NCI-H2196 treated with DMSO at 0.1 percent for 48 hours (cell line): ENCODE measurements at regions not wholly inside any gene's neighbourhood (a gene's known extent, or its start where the extent isn't known, plus 50 kb on each side); places are given as distances from the start of the nearest gene placed in this dataset.
"Not testable (repeated sequence)": the region's sequence is repeated elsewhere in the genome, so short reads cannot be mapped to it uniquely, and the experiment has no call there.

Experiments used
- DNase-seq: peaks from one replicate; lab custom pipeline; 2025; ENCODE audit not compliant: unreplicated experiment; lab: John Stamatoyannopoulos, UW

- DNase-seq, result no peak
These were observed 447.7 kb upstream of the DPPA4 start for GRCh38 chr3:109784852-109785631.

GRCh38 chr3:109803274-109803673, 465.9 kb upstream of the DPPA4 start:
- DNase-seq, result no peak

- DNase-seq, result no peak
These were observed 467.4 kb upstream of the DPPA4 start for GRCh38 chr3:109804697-109805096.

DNA sequence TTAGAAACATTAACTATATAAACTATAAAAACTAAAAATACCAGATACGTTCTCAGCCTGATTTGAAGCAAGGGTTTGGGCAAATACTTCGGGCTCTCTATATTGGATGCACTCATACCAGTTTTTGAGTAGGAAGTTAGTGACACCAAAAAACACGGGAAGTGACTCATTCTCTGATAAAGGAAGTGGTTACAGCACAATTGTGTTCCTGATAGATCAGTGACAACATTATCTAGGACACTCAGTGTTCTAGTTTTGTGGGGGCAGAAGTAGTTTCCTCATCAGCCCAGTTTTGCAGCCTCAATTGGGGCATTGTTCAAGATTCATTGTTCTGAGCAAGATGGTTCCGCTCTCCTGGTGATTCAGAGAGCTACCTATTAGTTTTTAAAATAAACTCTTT, 469.6 kb upstream of the DPPA4 start:
- no peak for DNase-seq

DNA sequence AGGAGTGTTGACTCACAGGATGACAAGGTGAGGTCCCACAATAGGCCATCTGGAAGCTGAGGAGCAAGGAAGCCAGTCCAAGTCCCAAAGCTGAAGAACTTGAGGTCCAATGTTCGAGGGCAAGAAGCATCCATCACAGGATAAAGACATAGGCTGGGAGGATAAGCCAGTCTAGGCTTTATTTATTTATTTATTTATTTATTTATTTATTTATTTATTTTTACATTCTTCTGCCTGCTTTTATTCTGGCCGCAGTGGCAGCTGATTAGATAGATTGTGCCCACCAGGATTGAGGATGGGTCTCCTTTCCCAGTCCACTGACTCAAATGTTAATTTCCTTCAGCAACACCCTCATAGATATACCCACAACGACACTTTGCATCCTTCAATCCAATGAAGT, 472.2 kb upstream of the DPPA4 start:
- DNase-seq, result no peak

- DNase-seq, result no peak
These were observed 480.7 kb upstream of the DPPA4 start for GRCh38 chr3:109818081-109818480.

- no peak for DNase-seq
These were observed 482.4 kb upstream of the DPPA4 start for GRCh38 chr3:109819734-109820133.

DNA sequence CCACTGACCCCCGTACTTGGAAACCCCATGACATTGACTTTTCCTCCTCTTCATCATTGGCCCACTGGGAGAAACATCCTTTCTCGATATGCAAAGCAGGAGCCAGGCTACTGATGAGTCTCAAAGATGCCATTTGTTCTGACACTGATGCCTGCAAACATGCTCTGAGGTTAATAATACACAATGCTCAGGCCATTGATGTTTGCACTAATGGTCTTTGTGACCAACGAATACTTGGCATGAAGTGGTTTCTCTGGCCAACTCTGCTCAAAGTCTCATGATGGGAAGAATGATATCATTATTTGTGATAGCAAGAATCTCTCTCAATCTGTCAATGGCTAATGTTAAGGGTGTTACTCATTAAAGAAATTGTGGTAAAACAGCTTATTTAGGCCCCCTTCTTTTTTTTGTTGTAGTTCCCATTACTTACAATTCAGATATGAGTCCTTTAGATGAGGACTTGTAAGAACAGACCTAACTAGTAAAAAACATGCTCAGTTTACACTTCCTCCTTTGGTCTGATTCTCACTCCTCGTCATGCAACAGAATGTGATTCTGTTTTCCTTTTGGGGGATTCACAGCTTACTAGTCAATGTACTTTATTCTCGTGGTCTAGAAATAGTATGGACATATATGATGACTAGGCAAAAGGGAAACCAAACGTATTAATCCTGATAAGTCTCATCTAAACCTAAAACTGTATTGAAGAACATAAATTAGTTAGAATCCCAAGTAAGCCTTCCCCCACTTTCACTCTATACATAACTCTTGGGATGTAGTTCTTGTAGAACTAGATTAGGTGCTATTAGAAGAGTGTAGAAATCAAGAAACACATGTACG, 488.8 kb upstream of the DPPA4 start:
- DNase-seq, result no peak

DNA sequence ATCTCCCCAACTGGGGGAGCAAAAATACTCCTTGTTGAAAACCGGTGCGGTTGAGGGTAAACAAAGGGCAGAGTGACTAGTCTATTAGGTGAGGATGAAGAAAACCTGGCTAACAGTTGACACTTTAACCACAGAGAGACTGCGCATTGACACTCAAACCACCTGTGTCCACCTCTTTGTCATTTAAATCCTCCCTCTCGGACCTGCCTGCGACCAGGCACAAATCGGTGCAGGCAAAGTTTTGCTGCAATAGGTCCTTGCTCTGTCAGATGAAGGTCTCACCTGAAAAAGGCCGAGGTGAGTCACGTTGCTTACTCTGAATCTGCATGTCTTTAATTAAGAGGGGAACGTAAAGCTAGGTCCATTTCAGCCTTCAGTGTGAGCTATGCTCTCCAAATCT, 494.1 kb upstream of the DPPA4 start:
- no peak for DNase-seq

GRCh38 chr3:109835958-109836357, 498.6 kb upstream of the DPPA4 start:
- DNase-seq, result no peak

DNA sequence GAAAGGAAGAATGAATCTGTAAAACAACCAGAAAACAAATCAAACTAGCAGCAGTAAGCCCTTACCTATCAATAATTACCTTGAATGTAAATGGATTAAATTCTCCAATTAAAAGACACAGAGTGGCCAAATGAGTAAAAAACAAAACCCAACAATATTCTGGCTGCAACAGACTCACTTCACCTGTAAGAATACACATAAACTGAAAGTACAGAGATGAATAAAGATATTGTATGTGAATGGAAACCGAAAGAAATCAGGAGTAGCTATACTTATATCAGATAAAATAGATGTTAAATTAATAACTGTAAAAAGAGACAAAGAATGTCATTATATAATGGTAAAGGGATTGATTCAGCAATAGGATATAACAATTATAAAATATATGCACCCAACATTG, 514.5 kb upstream of the DPPA4 start:
- DNase-seq, result no peak

GRCh38 chr3:109852283-109852682, 514.9 kb upstream of the DPPA4 start:
- DNase-seq, result no peak

- DNase-seq, result no peak
These were observed 515.9 kb upstream of the DPPA4 start for GRCh38 chr3:109853077-109853731.

DNA sequence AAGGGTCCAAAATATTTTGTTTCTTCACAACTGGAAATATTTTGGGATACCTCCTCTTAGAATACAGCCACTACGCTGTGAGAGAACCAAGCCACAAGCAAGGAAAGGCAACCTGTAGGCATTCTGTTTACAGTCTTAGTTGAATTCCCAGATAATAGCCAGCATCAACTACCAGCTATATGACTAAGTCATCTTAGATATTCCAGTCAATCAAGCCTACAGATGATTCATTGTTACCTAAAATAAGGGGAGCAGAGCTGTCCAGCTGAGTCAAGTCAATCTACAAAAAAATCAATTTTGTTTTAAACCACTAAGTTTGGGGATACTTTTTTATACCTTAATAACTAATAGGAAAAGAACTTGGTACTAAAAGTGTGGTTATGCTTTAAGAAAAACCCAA, 526.4 kb upstream of the DPPA4 start:
- no peak for DNase-seq

DNA sequence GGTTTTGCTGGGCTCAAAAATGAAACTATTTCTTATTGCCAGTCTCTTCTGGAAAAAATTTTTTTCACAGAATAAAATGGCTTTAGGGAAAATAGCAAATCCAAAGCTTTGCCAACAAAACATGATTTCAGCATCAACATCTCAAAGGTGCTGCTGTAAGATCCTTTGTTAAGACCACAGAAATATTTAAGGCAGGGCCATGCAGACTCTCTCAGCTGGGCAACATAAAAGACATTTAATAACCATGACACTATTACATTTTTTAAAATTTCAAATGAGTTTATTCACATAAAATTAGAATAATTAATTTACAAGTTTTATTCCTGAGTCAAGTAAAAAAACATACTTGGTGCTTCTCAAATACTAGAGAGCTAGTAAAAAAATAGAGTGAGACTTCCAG, 527.1 kb upstream of the DPPA4 start:
- no peak for DNase-seq

- DNase-seq, result no peak
These were observed 532.2 kb upstream of the DPPA4 start for GRCh38 chr3:109869586-109869985.

DNA sequence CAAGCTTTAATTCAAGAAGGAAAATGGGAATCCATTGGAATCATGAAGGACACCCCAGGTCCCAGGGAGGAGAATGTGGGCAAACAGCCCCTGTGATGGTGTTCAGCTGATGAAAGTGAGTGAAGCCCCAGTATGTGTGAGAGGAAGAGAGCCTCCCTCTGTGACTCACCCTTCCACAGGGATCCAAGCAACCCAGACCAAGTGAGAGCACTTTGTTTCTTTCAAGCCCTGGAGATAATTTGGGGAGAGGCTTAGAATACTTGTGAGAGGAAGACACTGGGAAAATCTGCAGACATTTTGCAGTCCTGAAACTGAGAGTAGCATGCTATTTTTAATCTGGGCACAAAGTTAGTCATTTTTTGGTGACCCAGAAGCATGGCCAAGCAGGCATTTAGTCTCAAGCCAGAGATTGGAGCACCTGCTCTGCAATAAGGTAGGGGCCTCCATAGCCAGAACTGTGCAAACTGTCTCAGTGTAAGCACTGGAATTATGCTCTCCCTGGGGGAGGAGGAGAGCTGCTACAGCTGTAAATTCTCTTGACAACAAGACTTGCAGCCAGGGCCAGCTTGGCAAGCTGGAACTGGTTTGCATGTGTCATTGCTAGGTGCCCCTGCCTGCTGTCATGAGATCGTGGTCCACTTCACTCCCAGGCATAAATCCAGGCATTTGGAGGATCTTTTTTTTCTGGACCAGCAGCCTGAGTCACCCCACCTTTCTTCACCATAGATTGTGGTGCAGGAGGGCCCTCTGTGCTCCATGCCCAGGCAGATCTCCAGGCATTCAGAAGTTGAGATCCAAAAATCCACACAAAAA, 537.8 kb upstream of the DPPA4 start:
- DNase-seq, result no peak

GRCh38 chr3:109877616-109878015, 540.3 kb upstream of the DPPA4 start:
- DNase-seq, result not testable (repeated sequence)

DNA sequence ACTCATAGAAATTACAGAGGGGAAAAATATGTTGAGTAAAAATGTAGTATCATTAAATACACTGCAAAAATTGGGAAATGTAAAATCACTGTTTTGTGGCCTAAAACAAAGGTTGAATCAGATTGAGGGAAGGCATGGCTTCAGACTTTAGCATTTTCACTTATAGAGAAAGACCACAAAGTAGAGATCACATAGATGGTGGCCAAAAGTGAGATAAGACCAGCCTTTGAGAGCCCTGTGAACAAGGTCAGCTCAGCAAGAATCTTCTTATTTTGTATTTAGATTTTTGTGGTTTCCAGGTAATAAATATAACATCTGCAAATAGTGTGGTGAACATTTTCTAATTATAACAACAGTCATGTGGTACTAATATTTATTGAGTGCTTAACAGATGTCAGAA, 544.8 kb upstream of the DPPA4 start:
- no peak for DNase-seq

DNA sequence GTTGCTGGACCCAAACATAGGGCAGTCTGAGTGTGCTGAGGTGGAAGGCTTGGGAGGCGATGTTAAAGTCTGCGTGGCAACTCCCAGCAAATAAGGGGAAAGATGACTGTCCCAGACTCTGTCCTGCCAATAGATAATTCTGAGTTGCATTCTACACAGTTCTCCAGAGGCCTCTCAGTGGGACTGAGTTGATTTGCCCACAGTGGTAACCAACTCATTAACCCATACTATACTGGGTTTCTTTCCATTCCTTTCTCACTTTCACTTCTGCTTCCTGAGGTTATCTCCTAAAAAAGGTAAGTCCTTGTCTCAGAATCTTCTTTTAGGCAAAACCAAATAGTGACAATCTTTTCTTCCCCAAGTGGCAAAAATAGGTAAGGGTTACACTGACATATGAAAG, 549.9 kb upstream of the DPPA4 start:
- no peak for DNase-seq

DNA sequence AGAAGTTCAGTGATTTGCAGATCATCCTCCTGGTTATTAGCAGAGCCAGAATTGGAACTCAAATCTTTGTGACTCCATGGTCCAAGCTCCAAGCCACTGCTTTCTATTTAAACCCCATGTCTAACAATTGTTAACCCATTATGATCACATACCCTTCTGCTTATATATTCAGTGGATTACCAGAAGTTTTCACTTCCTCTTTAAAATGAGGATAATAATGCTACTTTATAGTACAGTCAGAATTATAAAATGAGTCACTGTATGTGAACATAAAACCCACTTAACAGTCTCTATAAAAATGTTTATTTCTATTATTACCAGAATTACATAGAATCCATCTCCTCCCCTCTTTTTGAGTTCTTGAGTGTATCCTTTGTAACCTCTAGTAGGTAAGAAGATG, 550.7 kb upstream of the DPPA4 start:
- no peak for DNase-seq
